ENCODE measurements at regions not wholly inside any gene's neighbourhood (a gene's known extent, or its start where the extent isn't known, plus 50 kb on each side); places are given as distances from the start of the nearest gene placed in this dataset.

GRCh38 chr6:6866656-6867403 lies 240.9 kb upstream of the RREB1 start:
- no peaks in the 10 kb centered on the region for H3K27me3 ChIP-seq
- no peak overlapping the region for H3K4me3 ChIP-seq
- H3K27ac ChIP-seq = no peak overlapping the region
- intact Hi-C loops (cut with DNase I; ENCODE audit: low total_unique reads) = no loop called here
- H3K4me1 ChIP-seq = no peaks in the 10 kb centered on the region
- no peak for DNase-seq
- H3K9me3 ChIP-seq = peaks cover 0 to 3% of the 10 kb centered on the region in 2 donors
- TF ChIP-seq POLR2A (IDR thresholded peaks at IDR 0.05) (no peak), CTCF (IDR thresholded peaks at IDR 0.05) (no peak)
- H3K36me3 ChIP-seq = no peaks in the 10 kb centered on the region

GRCh38 chr6:6867404-6867799 lies 240.4 kb upstream of the RREB1 start:
- intact Hi-C loops (cut with DNase I; ENCODE audit: low total_unique reads) = no loop called here
- Histone ChIP-seq H3K27me3 (no peaks in the 10 kb centered on the region), H3K9me3 (peaks cover 0 to 3% of the 10 kb centered on the region in 2 donors), H3K4me3 (no peak overlapping the region), H3K4me1 (no peaks in the 10 kb centered on the region), H3K27ac (no peak overlapping the region), H3K36me3 (no peaks in the 10 kb centered on the region)
- DNase-seq = no peak
- TF ChIP-seq CTCF (IDR thresholded peaks at IDR 0.05) = no peak
- TF ChIP-seq POLR2A (IDR thresholded peaks at IDR 0.05) = no peak

GRCh38 chr6:6869094-6869493 lies 238.7 kb upstream of the RREB1 start:
- no peak for DNase-seq
- Histone ChIP-seq H3K4me1 (no peaks in the 10 kb centered on the region), H3K4me3 (no peak overlapping the region), H3K36me3 (no peaks in the 10 kb centered on the region), H3K27ac (no peak overlapping the region), H3K9me3 (peaks cover 0 to 3% of the 10 kb centered on the region in 2 donors), H3K27me3 (no peaks in the 10 kb centered on the region)
- intact Hi-C loops (cut with DNase I; ENCODE audit: low total_unique reads) = no loop called here
- no peak for TF ChIP-seq CTCF (IDR thresholded peaks at IDR 0.05)
- TF ChIP-seq POLR2A (IDR thresholded peaks at IDR 0.05) = no peak

GRCh38 chr6:6870921-6871320 lies 236.8 kb upstream of the RREB1 start:
- Histone ChIP-seq H3K9me3 (peaks cover 0 to 3% of the 10 kb centered on the region in 2 donors), H3K36me3 (no peaks in the 10 kb centered on the region), H3K27ac (no peak overlapping the region), H3K27me3 (no peaks in the 10 kb centered on the region), H3K4me3 (no peak overlapping the region), H3K4me1 (no peaks in the 10 kb centered on the region)
- intact Hi-C loops (cut with DNase I; ENCODE audit: low total_unique reads) = no loop called here
- no peak for DNase-seq
- no peak for TF ChIP-seq POLR2A (IDR thresholded peaks at IDR 0.05)
- TF ChIP-seq CTCF (IDR thresholded peaks at IDR 0.05) = no peak

GRCh38 chr6:6872459-6873344 lies 235.1 kb upstream of the RREB1 start:
- intact Hi-C loops (cut with DNase I; ENCODE audit: low total_unique reads) = no loop called here
- TF ChIP-seq POLR2A (IDR thresholded peaks at IDR 0.05) (no peak), CTCF (IDR thresholded peaks at IDR 0.05) (no peak)
- no peaks in the 10 kb centered on the region for H3K27me3 ChIP-seq

More at GRCh38 chr6:6872459-6873344, 235.1 kb upstream of the RREB1 start:
- DNase-seq = no peak
- H3K36me3 ChIP-seq = no peaks in the 10 kb centered on the region
- no peaks in the 10 kb centered on the region for H3K4me1 ChIP-seq
- peaks cover 0 to 3% of the 10 kb centered on the region in 2 donors for H3K9me3 ChIP-seq
- no peak overlapping the region for H3K4me3 ChIP-seq
- H3K27ac ChIP-seq = no peak overlapping the region

All from uterus (tissue), 3 donors.